ENCODE measurements at regions not wholly inside any gene's neighbourhood (a gene's known extent, or its start where the extent isn't known, plus 50 kb on each side); places are given as distances from the start of the nearest gene placed in this dataset.

GRCh38 chr11:134572741-134573675 is 161.0 kb upstream of the B3GAT1 start:
- H3K27ac ChIP-seq (ENCODE audit: poor library complexity, severe bottlenecking): no peak overlapping the region
- peaks cover 22% of the 10 kb centered on the region for H3K27me3 ChIP-seq (ENCODE audit: insufficient read depth, poor library complexity, severe bottlenecking)
- H3K36me3 ChIP-seq (ENCODE audit: low read depth): no peaks in the 10 kb centered on the region
- H3K9me3 ChIP-seq (ENCODE audit: severe bottlenecking): no peaks in the 10 kb centered on the region
- no peaks in the 10 kb centered on the region for H3K4me1 ChIP-seq (ENCODE audit: insufficient read depth, poor library complexity, severe bottlenecking)
- no peak for TF ChIP-seq CTCF (IDR thresholded peaks at IDR 0.05; ENCODE audit: poor library complexity, severe bottlenecking)
- ATAC-seq (ENCODE audit: low read depth) (no peak), DNase-seq (ENCODE audit: low spot score) (no peak)
- no peak overlapping the region for H3K4me3 ChIP-seq (ENCODE audit: severe bottlenecking)

DNA sequence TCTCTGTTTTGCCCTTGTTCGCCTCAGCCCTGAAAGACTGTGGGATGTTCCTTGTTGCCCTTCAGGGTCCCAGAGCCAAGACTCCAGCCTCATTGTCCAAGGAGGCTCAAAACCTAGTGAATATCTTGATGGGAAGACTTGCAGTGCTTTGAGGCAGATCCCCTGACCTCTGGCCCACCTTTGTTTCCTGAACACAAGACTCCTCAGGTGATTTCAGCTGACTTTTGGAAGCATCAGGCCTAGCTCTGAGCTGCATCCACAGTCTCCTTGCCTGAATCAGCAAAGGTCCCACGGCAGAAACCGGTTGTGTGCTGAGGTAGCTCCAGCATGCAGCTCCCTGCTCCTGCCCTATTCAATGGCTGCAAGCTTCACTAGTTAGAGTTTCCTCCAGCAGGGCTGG is 159.3 kb upstream of the B3GAT1 start:
- DNase-seq (ENCODE audit: low spot score): no peak
- no peak for ATAC-seq (ENCODE audit: low read depth)
- Histone ChIP-seq H3K4me3 (ENCODE audit: severe bottlenecking) (no peak overlapping the region), H3K27me3 (ENCODE audit: insufficient read depth, poor library complexity, severe bottlenecking) (peaks cover 14% of the 10 kb centered on the region), H3K27ac (ENCODE audit: poor library complexity, severe bottlenecking) (no peak overlapping the region), H3K36me3 (ENCODE audit: low read depth) (no peaks in the 10 kb centered on the region), H3K9me3 (ENCODE audit: severe bottlenecking) (no peaks in the 10 kb centered on the region), H3K4me1 (ENCODE audit: insufficient read depth, poor library complexity, severe bottlenecking) (no peaks in the 10 kb centered on the region)
- TF ChIP-seq CTCF (IDR thresholded peaks at IDR 0.05; ENCODE audit: poor library complexity, severe bottlenecking): no peak

DNA sequence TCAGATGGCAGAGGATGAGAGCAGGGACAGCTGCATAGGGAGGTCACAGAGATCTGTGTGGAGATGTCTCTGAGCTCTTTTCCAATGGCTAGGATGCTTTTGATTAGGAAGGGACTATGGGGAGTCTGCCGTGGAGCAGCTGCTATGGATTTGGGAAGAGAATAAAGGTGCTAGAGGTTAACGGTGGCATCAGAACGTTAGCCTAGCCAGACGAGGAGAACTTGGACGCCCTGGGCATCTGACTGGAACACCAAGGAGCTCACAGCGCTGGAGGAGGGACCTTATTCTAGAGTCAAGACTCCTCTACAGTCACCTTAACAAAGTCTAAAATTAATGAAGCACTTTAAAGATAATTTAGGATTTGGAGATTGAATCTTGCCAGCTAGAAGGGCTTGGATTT is 157.2 kb upstream of the B3GAT1 start:
- TF ChIP-seq CTCF (IDR thresholded peaks at IDR 0.05; ENCODE audit: poor library complexity, severe bottlenecking): no peak
- Histone ChIP-seq H3K4me3 (ENCODE audit: severe bottlenecking) (no peak overlapping the region), H3K27me3 (ENCODE audit: insufficient read depth, poor library complexity, severe bottlenecking) (peaks cover 7% of the 10 kb centered on the region), H3K9me3 (ENCODE audit: severe bottlenecking) (no peaks in the 10 kb centered on the region), H3K27ac (ENCODE audit: poor library complexity, severe bottlenecking) (no peak overlapping the region), H3K36me3 (ENCODE audit: low read depth) (no peaks in the 10 kb centered on the region), H3K4me1 (ENCODE audit: insufficient read depth, poor library complexity, severe bottlenecking) (no peaks in the 10 kb centered on the region)
- DNase-seq (ENCODE audit: low spot score) (no peak), ATAC-seq (ENCODE audit: low read depth) (no peak)

- Histone ChIP-seq H3K4me1 (ENCODE audit: insufficient read depth, poor library complexity, severe bottlenecking) (no peaks in the 10 kb centered on the region), H3K27ac (ENCODE audit: poor library complexity, severe bottlenecking) (no peak overlapping the region), H3K4me3 (ENCODE audit: severe bottlenecking) (no peak overlapping the region), H3K36me3 (ENCODE audit: low read depth) (no peaks in the 10 kb centered on the region), H3K9me3 (ENCODE audit: severe bottlenecking) (no peaks in the 10 kb centered on the region), H3K27me3 (ENCODE audit: insufficient read depth, poor library complexity, severe bottlenecking) (peaks cover 7% of the 10 kb centered on the region)
- no peak for ATAC-seq (ENCODE audit: low read depth)
- DNase-seq (ENCODE audit: low spot score): no peak
- TF ChIP-seq CTCF (IDR thresholded peaks at IDR 0.05; ENCODE audit: poor library complexity, severe bottlenecking): no peak
Observed at GRCh38 chr11:134566311-134566710, 154.3 kb upstream of the B3GAT1 start.

DNA sequence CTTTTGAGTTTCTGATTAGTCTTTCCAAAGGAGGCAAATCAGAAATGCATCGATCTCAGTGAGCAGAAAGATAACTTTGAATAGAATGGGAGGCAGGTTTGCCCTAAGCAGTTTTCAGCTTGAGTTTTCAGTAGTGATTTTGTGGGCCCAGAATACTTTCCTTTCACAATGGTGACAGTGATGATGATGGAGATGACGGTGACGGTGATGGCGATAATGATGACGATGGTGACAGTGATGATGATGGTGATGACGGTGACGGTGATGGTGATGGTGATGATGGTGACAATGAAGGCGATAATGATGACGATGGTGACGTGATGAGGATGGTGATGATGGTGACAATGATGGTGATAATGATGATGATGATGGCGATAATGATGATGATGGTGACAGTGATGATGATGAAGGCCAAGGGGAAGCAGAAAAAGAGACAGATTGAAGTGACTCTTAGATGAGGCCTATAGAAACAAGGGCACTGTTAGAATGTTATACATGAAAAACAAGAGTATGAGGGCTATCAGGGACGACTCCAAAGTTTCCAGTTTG is 153.4 kb upstream of the B3GAT1 start:
- H3K4me3 ChIP-seq (ENCODE audit: severe bottlenecking): no peak overlapping the region
- H3K4me1 ChIP-seq (ENCODE audit: insufficient read depth, poor library complexity, severe bottlenecking): no peaks in the 10 kb centered on the region
- ATAC-seq (ENCODE audit: low read depth) (no peak), DNase-seq (ENCODE audit: low spot score) (no peak)
- peaks cover 7% of the 10 kb centered on the region for H3K27me3 ChIP-seq (ENCODE audit: insufficient read depth, poor library complexity, severe bottlenecking)
- H3K27ac ChIP-seq (ENCODE audit: poor library complexity, severe bottlenecking): no peak overlapping the region
- TF ChIP-seq CTCF (IDR thresholded peaks at IDR 0.05; ENCODE audit: poor library complexity, severe bottlenecking): no peak
- no peaks in the 10 kb centered on the region for H3K9me3 ChIP-seq (ENCODE audit: severe bottlenecking)
- H3K36me3 ChIP-seq (ENCODE audit: low read depth): no peaks in the 10 kb centered on the region
